HepG2 (cell line): ENCODE measurements at regions not wholly inside any gene's neighbourhood (a gene's known extent, or its start where the extent isn't known, plus 50 kb on each side); places are given as distances from the start of the nearest gene placed in this dataset.

ENCODE experiments used
- ATAC-seq: fragments of 200-7000 bp; cut with Tn5 transposase; 3 replicates; pipeline ENCODE4 v1.9.1; 2020; ENCODE audit warnings: mild to moderate bottlenecking, moderate library complexity
- BruUV-seq: library from RNA; stranded (reverse); fragments of 400-500 nt; replicated peaks from 2 replicates; lab custom pipeline; 2021; lab: Mats Ljungman, UMichigan
- CTCF ChIA-PET: fragments of 300-600 bp; formaldehyde crosslinking; extraction: SDS; loops from one replicate; lab custom pipeline; 2021; ENCODE audit warnings: low total read pairs, inconsistent platforms, low intra/inter-chr PET ratio; lab: Yijun Ruan, JAX
- POLR2A ChIA-PET: fragments of 350-600 bp; sonication (Branson Sonifier 250); formaldehyde crosslinking; loops from one replicate; lab custom pipeline; 2020; ENCODE audit warnings: antibody characterized with exemption, inconsistent platforms; lab: Yijun Ruan, JAX
- DNase-seq: peaks from one replicate; pipeline ENCODE4 v3.0.0-alpha.2; 2015; ENCODE audit warnings: low spot score
- FAIRE-seq: peaks from 3 replicates; lab custom pipeline; 2011; peaks lifted over from hg19 to GRCh38; lab: Jason Lieb, UNC
- H2AFZ ChIP-seq: one replicate; pipeline ENCODE4 v1.6.1; 2011; ENCODE audit warnings: low read length, inconsistent platforms
- H3K27ac ChIP-seq: fragments of 300-600 bp; 3 replicates; pipeline ENCODE4 v1.8.0; 2011; ENCODE audit warnings: mixed run types, mild to moderate bottlenecking, mixed read lengths, low read length, inconsistent platforms; ENCODE audit not compliant: insufficient read depth; ENCODE audit errors: extremely low read length
- H3K27me3 ChIP-seq, 2 experiments: fragments of 200-600 bp in 1 of 2; 2 replicates in 1 of 2; 3 replicates in 1 of 2; pipeline versions ENCODE4 v1.6.0 to v1.8.0; 2011; ENCODE audit warnings: low read length in 2 of 2, mild to moderate bottlenecking in 2 of 2, moderate library complexity in 2 of 2, inconsistent platforms in 1 of 2; ENCODE audit not compliant: insufficient read depth in 2 of 2, control insufficient read depth in 1 of 2
- H3K36me3 ChIP-seq, 2 experiments: fragments of 200-600 bp in 1 of 2; replicated peaks in 1 of 2; 2 replicates in 1 of 2; 3 replicates in 1 of 2; pipeline versions ENCODE4 v1.5.1 to v1.8.0; 2011; ENCODE audit warnings: low read length in 2 of 2, inconsistent platforms in 1 of 2; ENCODE audit not compliant: insufficient read depth in 2 of 2, control insufficient read depth in 1 of 2
- H3K4me1 ChIP-seq: 2 replicates; pipeline ENCODE4 v1.5.1; 2012; ENCODE audit warnings: low read length, inconsistent platforms; ENCODE audit not compliant: insufficient read depth
- H3K4me2 ChIP-seq: 2 replicates; pipeline ENCODE4 v1.6.0; 2011; ENCODE audit warnings: low read depth, low read length, inconsistent platforms
- H3K4me3 ChIP-seq, 3 experiments: fragments of 200-600 bp in 1 of 3; sonication (generic), shearing (Covaris generic) in 1 of 3; replicated peaks in 1 of 3; 2 replicates each; pipeline ENCODE4 v1.5.1; 2011 to 2016; ENCODE audit warnings: low read length in 3 of 3, inconsistent platforms in 2 of 3, low read depth in 2 of 3, mild to moderate bottlenecking in 2 of 3, control low read depth in 1 of 3, mixed read lengths in 1 of 3; ENCODE audit not compliant: insufficient read depth in 1 of 3
- H3K79me2 ChIP-seq: one replicate; pipeline ENCODE4 v1.6.1; 2011; ENCODE audit warnings: low read length, inconsistent platforms; ENCODE audit not compliant: insufficient read depth
- H3K9ac ChIP-seq: 2 replicates; pipeline ENCODE4 v1.6.0; 2011; ENCODE audit warnings: mild to moderate bottlenecking, low read depth, low read length, inconsistent platforms; ENCODE audit not compliant: insufficient read depth
- H3K9me3 ChIP-seq: 2 replicates; pipeline ENCODE4 v1.5.1; 2012; ENCODE audit warnings: mild to moderate bottlenecking, low read length
- H4K20me1 ChIP-seq: 2 replicates; pipeline ENCODE4 v1.6.0; 2011; ENCODE audit warnings: inconsistent platforms, mild to moderate bottlenecking, low read length, moderate library complexity; ENCODE audit not compliant: insufficient read depth
- ADNP ChIP-seq: sonication (generic); formaldehyde crosslinking; IDR thresholded peaks from 2 replicates; pipeline ENCODE4 v1.4.0; 2020; ENCODE audit warnings: missing genetic modification reagents
- FOXP4 ChIP-seq: sonication (generic); formaldehyde crosslinking; IDR thresholded peaks from 2 replicates; pipeline ENCODE4 v1.4.0; 2020; ENCODE audit warnings: missing genetic modification reagents
- GLI4 ChIP-seq: sonication (generic); formaldehyde crosslinking; IDR thresholded peaks from 2 replicates; pipeline ENCODE4 v1.5.1; 2020; ENCODE audit warnings: missing genetic modification reagents, mild to moderate bottlenecking, moderate library complexity, borderline replicate concordance
- GPBP1L1 ChIP-seq: sonication (generic); formaldehyde crosslinking; IDR thresholded peaks from 2 replicates; pipeline ENCODE4 v1.5.0; 2020; ENCODE audit warnings: mild to moderate bottlenecking, missing genetic modification reagents
- RBM22 ChIP-seq: fragments of 200-400 bp; formaldehyde crosslinking; optimal IDR thresholded peaks from 2 replicates; pipeline ENCODE3; 2017; ENCODE audit warnings: mild to moderate bottlenecking, low read length, moderate library complexity
- SAP130 ChIP-seq: IDR thresholded peaks from 2 replicates; pipeline ENCODE4 v1.6.1; 2016; ENCODE audit warnings: low read depth
- SUZ12 ChIP-seq: fragments of 150-350 bp; IDR thresholded peaks from 2 replicates; pipeline ENCODE4 v1.6.1; 2014; ENCODE audit warnings: low read depth, low read length
- ZFP91 ChIP-seq: sonication (generic); formaldehyde crosslinking; IDR thresholded peaks from 2 replicates; pipeline ENCODE4 v1.9.0; 2022; ENCODE audit warnings: missing genetic modification reagents, mild to moderate bottlenecking, borderline replicate concordance
- ZNF20 ChIP-seq: sonication (generic); formaldehyde crosslinking; IDR thresholded peaks from 2 replicates; pipeline ENCODE4 v1.4.0; 2020; ENCODE audit warnings: mild to moderate bottlenecking, moderate library complexity, missing genetic modification reagents
- ZNF335 ChIP-seq: sonication (generic); formaldehyde crosslinking; IDR thresholded peaks from 2 replicates; pipeline ENCODE4 v1.4.0; 2020; ENCODE audit warnings: missing genetic modification reagents
- ZNF501 ChIP-seq: sonication (generic); formaldehyde crosslinking; IDR thresholded peaks from 2 replicates; pipeline ENCODE4 v1.5.1; 2020; ENCODE audit warnings: mild to moderate bottlenecking, moderate library complexity, missing genetic modification reagents
- ZNF619 ChIP-seq: sonication (generic); formaldehyde crosslinking; IDR thresholded peaks from 2 replicates; pipeline ENCODE4 v1.4.0; 2020; ENCODE audit warnings: mild to moderate bottlenecking, missing genetic modification reagents
- ZNF780A ChIP-seq: sonication (generic); formaldehyde crosslinking; IDR thresholded peaks from 2 replicates; pipeline ENCODE4 v1.8.0; 2022; ENCODE audit warnings: mild to moderate bottlenecking, missing genetic modification reagents, moderate library complexity
- WGBS: methylation state at CpG from one replicate; pipeline ENCODE4 v1.1.6; 2017; ENCODE audit warnings: low lambda C conversion rate; 5-methylcytosine and 5-hydroxymethylcytosine counted together
- in situ Hi-C: cut with HindIII; loops from 2 replicates; pipeline ENCODE4 v1.10.0; 2017; ENCODE audit warnings: low pct_unique_long_range_greater_than_20kb; ENCODE audit not compliant: extremely low pct_ligation_motif_present
- intact Hi-C: fragments of 100-400 bp; cut with micrococcal nuclease; formaldehyde crosslinking; loops from one replicate; pipeline ENCODE4 v1.10.0; 2022; ENCODE audit not compliant: unreplicated experiment

GRCh38 chr5:51214746-51215145 is 168.5 kb upstream of the ISL1 start:
- 0% methylated on average over 1 of the region's 1 CpG for WGBS
- Histone ChIP-seq H3K79me2 (no peaks in the 10 kb centered on the region), H3K9me3 (no peaks in the 10 kb centered on the region), H3K4me3 (no peak overlapping the region), H3K9ac (no peak overlapping the region), H2AFZ (no peak overlapping the region), H3K4me1 (no peaks in the 10 kb centered on the region), H3K27ac (no peak overlapping the region), H3K36me3 (no peaks in the 10 kb centered on the region), H3K27me3 (no peaks in the 10 kb centered on the region), H4K20me1 (no peaks in the 10 kb centered on the region), H3K4me2 (no peak overlapping the region)
- in situ Hi-C loops, result no loop called here
- ATAC-seq (no peak), FAIRE-seq (no peak), DNase-seq (no peak)
- no TSS peak for BruUV-seq
- intact Hi-C loops, result no loop called here
- TF ChIP-seq ZNF335 (CRISPR knock-in tag) (no peak), ZNF619 (CRISPR knock-in tag) (no peak), FOXP4 (no peak), RBM22 (no peak), SUZ12 (no peak), ZNF20 (CRISPR knock-in tag) (no peak), SAP130 (CRISPR knock-in tag) (no peak), ADNP (CRISPR knock-in tag) (no peak), GPBP1L1 (no peak), GLI4 (CRISPR knock-in tag) (no peak), ZNF501 (CRISPR knock-in tag) (no peak), ZFP91 (no peak), ZNF780A (CRISPR knock-in tag) (no peak)
- ChIA-PET POLR2A (no interaction called here), CTCF (no interaction called here)
